MCF 10A (cell line): ENCODE measurements at regions not wholly inside any gene's neighbourhood (a gene's known extent, or its start where the extent isn't known, plus 50 kb on each side); places are given as distances from the start of the nearest gene placed in this dataset.

Source experiments
- BruUV-seq: library from RNA; stranded (reverse); fragments of 400-500 nt; replicated peaks from 2 replicates; lab custom pipeline; 2021; lab: Mats Ljungman, UMichigan
- CTCF ChIA-PET: fragments of 300-600 bp; sonication (Branson Sonifier 250); formaldehyde crosslinking; extraction: SDS; loops from one replicate; lab custom pipeline; 2021; ENCODE audit warnings: antibody characterized with exemption, inconsistent platforms; lab: Yijun Ruan, JAX
- POLR2A ChIA-PET: fragments of 300-600, 350-650 bp; sonication (Branson Sonifier 250); formaldehyde crosslinking; extraction: SDS; loops from one replicate; lab custom pipeline; 2020; ENCODE audit warnings: antibody characterized with exemption, inconsistent platforms; lab: Yijun Ruan, JAX
- DNase-seq: peaks from one replicate; pipeline ENCODE4 v3.0.0-alpha.2; 2018; ENCODE audit not compliant: unreplicated experiment
- H3K27ac Mint-ChIP-seq: one replicate; pipeline ENCODE4 v1.8.0; 2022; ENCODE audit warnings: mild to moderate bottlenecking, low read depth, mixed read lengths; ENCODE audit not compliant: unreplicated experiment
- H3K27me3 Mint-ChIP-seq: one replicate; pipeline ENCODE4 v1.8.0; 2022; ENCODE audit warnings: mixed read lengths; ENCODE audit not compliant: insufficient read depth, unreplicated experiment
- H3K36me3 Mint-ChIP-seq: one replicate; pipeline ENCODE4 v1.8.0; 2022; ENCODE audit warnings: mild to moderate bottlenecking, moderate library complexity, mixed read lengths; ENCODE audit not compliant: insufficient read depth, unreplicated experiment
- H3K4me1 Mint-ChIP-seq: one replicate; pipeline ENCODE4 v1.8.0; 2022; ENCODE audit warnings: mixed read lengths; ENCODE audit not compliant: insufficient read depth, unreplicated experiment
- H3K4me3 Mint-ChIP-seq: one replicate; pipeline ENCODE4 v1.8.0; 2022; ENCODE audit warnings: mild to moderate bottlenecking, moderate library complexity, mixed read lengths; ENCODE audit not compliant: unreplicated experiment
- H3K9me3 Mint-ChIP-seq: one replicate; pipeline ENCODE4 v1.8.0; 2022; ENCODE audit warnings: mixed read lengths; ENCODE audit not compliant: unreplicated experiment
- CTCF ChIP-seq: fragments of 200-600 bp; IDR thresholded peaks from one replicate; pipeline ENCODE4 v1.8.0; 2022; ENCODE audit warnings: antibody characterized with exemption, mild to moderate bottlenecking; ENCODE audit not compliant: unreplicated experiment
- intact Hi-C: fragments of 100-400 bp; cut with micrococcal nuclease; formaldehyde crosslinking; loops from 2 replicates; pipeline ENCODE4 v1.14.1; 2022

GRCh38 chr9:2289263-2289662, 274.1 kb downstream of the SMARCA2 start:
- POLR2A ChIA-PET = no interaction called here
- Mint-ChIP-seq H3K9me3 (no peaks in the 10 kb centered on the region), H3K36me3 (no peaks in the 10 kb centered on the region), H3K27ac (no peak overlapping the region), H3K4me3 (no peak overlapping the region), H3K4me1 (peaks cover 16% of the 10 kb centered on the region), H3K27me3 (no peaks in the 10 kb centered on the region)
- no peak for TF ChIP-seq CTCF
- CTCF ChIA-PET = no interaction called here
- intact Hi-C loops = no loop called here
- no peak for DNase-seq
- no TSS peak for BruUV-seq

GRCh38 chr9:2290382-2290781, 275.2 kb downstream of the SMARCA2 start:
- Mint-ChIP-seq H3K27me3 (no peaks in the 10 kb centered on the region), H3K9me3 (no peaks in the 10 kb centered on the region), H3K4me1 (peaks cover 16% of the 10 kb centered on the region), H3K27ac (no peak overlapping the region), H3K36me3 (no peaks in the 10 kb centered on the region), H3K4me3 (no peak overlapping the region)
- ChIA-PET POLR2A (no interaction called here), CTCF (interaction anchor here (0.6 kb wide), 1 partner anchor 232 kb away, joined by 3 read pairs; no protein-coding TSS in a partner anchor)
- BruUV-seq = no TSS peak
- no peak for TF ChIP-seq CTCF
- intact Hi-C loops = loop anchor here (5.0 kb wide), 1 partner anchor 58 kb away; no protein-coding TSS in a partner anchor
- DNase-seq = no peak

GRCh38 chr9:2291980-2292704, 277.0 kb downstream of the SMARCA2 start:
- H3K27me3 Mint-ChIP-seq = no peaks in the 10 kb centered on the region
- ChIA-PET POLR2A (interaction anchor here (0.9 to 1.2 kb wide), 2 partner anchors 13 to 28 kb away, joined by 3 to 4 read pairs; no protein-coding TSS in a partner anchor), CTCF (no interaction called here)
- H3K4me1 Mint-ChIP-seq = peaks cover 16% of the 10 kb centered on the region
- H3K4me3 Mint-ChIP-seq = no peak overlapping the region
- peak; percentile 84 for DNase-seq
- no peaks in the 10 kb centered on the region for H3K36me3 Mint-ChIP-seq
- BruUV-seq = no TSS peak
- H3K9me3 Mint-ChIP-seq = no peaks in the 10 kb centered on the region
- intact Hi-C loops = loop anchor here (5.0 kb wide), 1 partner anchor 60 kb away; no protein-coding TSS in a partner anchor
- no peak for TF ChIP-seq CTCF
- H3K27ac Mint-ChIP-seq = no peak overlapping the region

GRCh38 chr9:2292733-2293132, 277.6 kb downstream of the SMARCA2 start:
- TF ChIP-seq CTCF = no peak
- BruUV-seq = no TSS peak
- H3K4me3 Mint-ChIP-seq = no peak overlapping the region
- POLR2A ChIA-PET = interaction anchor here (0.6 to 1.2 kb wide), 3 partner anchors 14 to 29 kb away, joined by 3 to 4 read pairs (median 4); no protein-coding TSS in a partner anchor
- no peaks in the 10 kb centered on the region for H3K27me3 Mint-ChIP-seq
- no peaks in the 10 kb centered on the region for H3K9me3 Mint-ChIP-seq
- H3K4me1 Mint-ChIP-seq = peaks cover 16% of the 10 kb centered on the region
- H3K36me3 Mint-ChIP-seq = no peaks in the 10 kb centered on the region
- H3K27ac Mint-ChIP-seq = no peak overlapping the region
- CTCF ChIA-PET = no interaction called here
- intact Hi-C loops = loop anchor here (5.0 kb wide), 1 partner anchor 60 kb away; no protein-coding TSS in a partner anchor
- no peak for DNase-seq
